ENCODE measurements at regions not wholly inside any gene's neighbourhood (a gene's known extent, or its start where the extent isn't known, plus 50 kb on each side); places are given as distances from the start of the nearest gene placed in this dataset.
"Not testable (repeated sequence)": the region's sequence is repeated elsewhere in the genome, so short reads cannot be mapped to it uniquely, and the experiment has no call there.

DNA sequence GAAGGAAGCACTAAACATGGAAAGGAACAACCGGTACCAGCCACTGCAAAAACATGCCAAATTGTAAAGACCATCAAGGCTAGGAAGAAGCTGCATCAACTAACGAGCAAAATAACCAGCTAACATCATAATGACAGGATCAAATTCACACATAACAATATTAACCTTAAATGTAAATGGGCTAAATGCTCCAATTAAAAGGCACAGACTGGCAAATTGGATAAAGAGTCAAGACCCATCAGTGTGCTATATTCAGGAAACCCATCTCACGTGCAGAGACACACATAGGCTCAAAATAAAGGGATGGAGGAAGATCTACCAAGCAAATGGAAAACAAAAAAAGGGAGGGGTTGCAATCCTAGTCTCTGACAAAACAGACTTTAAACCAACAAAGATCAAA, 126.3 kb upstream of the CAV2 start:
- ATAC-seq = not testable (repeated sequence)

DNA sequence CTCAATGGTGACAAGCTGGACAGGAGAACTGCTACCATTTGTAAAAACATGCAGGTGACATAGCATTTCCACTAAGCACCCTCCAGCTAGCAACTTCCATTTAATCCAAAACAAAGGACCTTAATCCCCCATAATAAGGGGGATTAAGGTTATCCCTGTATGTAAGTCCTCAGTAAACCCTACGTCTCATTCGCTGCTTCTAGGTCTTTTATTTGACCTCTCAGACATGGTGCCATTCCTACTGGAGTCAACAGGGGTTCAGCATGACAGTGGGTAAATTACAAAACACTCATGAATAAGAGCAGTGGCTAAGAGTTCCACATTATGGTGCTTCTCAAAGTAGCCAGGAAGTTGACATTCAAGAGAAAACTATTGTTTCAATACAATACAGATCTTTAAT, 121.8 kb upstream of the CAV2 start:
- no peak for ATAC-seq
- TF ChIP-seq ZNF8 (CRISPR knock-in tag; IDR thresholded peaks at IDR 0.05) (no peak), CREB5 (CRISPR knock-in tag; IDR thresholded peaks at IDR 0.05; ENCODE audit: low read depth) (no peak), CSDC2 (CRISPR knock-in tag; IDR thresholded peaks at IDR 0.05) (no peak), ISL1 (CRISPR knock-in tag; IDR thresholded peaks at IDR 0.05) (no peak), ZFP30 (CRISPR knock-in tag; IDR thresholded peaks at IDR 0.05) (no peak), PPARA (CRISPR knock-in tag; IDR thresholded peaks at IDR 0.05; ENCODE audit: borderline replicate concordance) (no peak), TSHZ2 (CRISPR knock-in tag; IDR thresholded peaks at IDR 0.05) (no peak), ARNTL (CRISPR knock-in tag; IDR thresholded peaks at IDR 0.05; ENCODE audit: borderline replicate concordance, low read depth) (no peak), BACH2 (CRISPR knock-in tag; IDR thresholded peaks at IDR 0.05; ENCODE audit: borderline replicate concordance) (no peak), ZNF70 (CRISPR knock-in tag; IDR thresholded peaks at IDR 0.05) (no peak), RARB (CRISPR knock-in tag; IDR thresholded peaks at IDR 0.05) (no peak), SNAI2 (CRISPR knock-in tag; IDR thresholded peaks at IDR 0.05) (no peak)
- TF ChIP-seq, protein P1, sequence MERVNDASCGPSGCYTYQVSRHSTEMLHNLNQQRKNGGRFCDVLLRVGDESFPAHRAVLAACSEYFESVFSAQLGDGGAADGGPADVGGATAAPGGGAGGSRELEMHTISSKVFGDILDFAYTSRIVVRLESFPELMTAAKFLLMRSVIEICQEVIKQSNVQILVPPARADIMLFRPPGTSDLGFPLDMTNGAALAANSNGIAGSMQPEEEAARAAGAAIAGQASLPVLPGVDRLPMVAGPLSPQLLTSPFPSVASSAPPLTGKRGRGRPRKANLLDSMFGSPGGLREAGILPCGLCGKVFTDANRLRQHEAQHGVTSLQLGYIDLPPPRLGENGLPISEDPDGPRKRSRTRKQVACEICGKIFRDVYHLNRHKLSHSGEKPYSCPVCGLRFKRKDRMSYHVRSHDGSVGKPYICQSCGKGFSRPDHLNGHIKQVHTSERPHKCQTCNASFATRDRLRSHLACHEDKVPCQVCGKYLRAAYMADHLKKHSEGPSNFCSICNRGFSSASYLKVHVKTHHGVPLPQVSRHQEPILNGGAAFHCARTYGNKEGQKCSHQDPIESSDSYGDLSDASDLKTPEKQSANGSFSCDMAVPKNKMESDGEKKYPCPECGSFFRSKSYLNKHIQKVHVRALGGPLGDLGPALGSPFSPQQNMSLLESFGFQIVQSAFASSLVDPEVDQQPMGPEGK (CRISPR knock-in tag; IDR thresholded peaks at IDR 0.05; ENCODE audit: borderline replicate concordance) = no peak

DNA sequence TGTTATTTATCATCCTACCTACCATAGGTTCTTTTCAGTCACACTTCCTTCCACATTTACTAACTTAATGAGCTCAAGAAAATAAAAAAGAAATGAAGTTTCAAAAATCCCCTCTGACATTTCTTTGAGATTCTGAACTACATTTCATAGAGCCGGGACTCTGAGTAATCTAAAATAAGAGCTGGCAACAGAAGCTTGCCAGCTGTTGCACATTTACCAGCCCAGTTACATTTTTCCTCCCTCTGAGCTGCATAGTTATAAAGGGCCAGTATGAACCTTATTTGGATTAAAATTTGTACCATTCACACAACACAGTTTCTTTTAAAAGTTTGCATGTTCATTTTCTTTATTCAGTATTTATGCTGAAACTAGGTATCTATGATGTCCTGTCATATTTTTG, 119.5 kb upstream of the CAV2 start:
- no peak for TF ChIP-seq CREB5 (CRISPR knock-in tag; IDR thresholded peaks at IDR 0.05; ENCODE audit: low read depth)
- TF ChIP-seq ZNF565 (CRISPR knock-in tag; conservative IDR thresholded peaks at IDR 0.05; ENCODE audit: low read depth) = no peak
- no peak for TF ChIP-seq CSDC2 (CRISPR knock-in tag; IDR thresholded peaks at IDR 0.05)
- TF ChIP-seq ZFP30 (CRISPR knock-in tag; IDR thresholded peaks at IDR 0.05) = no peak
- TF ChIP-seq TCF4 (CRISPR knock-in tag; IDR thresholded peaks at IDR 0.05; ENCODE audit: borderline replicate concordance) = no peak
- no peak for TF ChIP-seq CSRNP3 (CRISPR knock-in tag; IDR thresholded peaks at IDR 0.05)
- no peak for TF ChIP-seq RARB (CRISPR knock-in tag; IDR thresholded peaks at IDR 0.05)
- TF ChIP-seq ESRRG (CRISPR knock-in tag; IDR thresholded peaks at IDR 0.05) = no peak
- TF ChIP-seq ZC3H10 (CRISPR knock-in tag; IDR thresholded peaks at IDR 0.05) = no peak
- peak; percentile 94 for ATAC-seq

GRCh38 chr7:116382375-116382774, 117.2 kb upstream of the CAV2 start:
- ATAC-seq = no peak
- no peak for TF ChIP-seq ZC3H10 (CRISPR knock-in tag; IDR thresholded peaks at IDR 0.05)
- TF ChIP-seq ARNTL (CRISPR knock-in tag; IDR thresholded peaks at IDR 0.05; ENCODE audit: borderline replicate concordance, low read depth) = no peak
- no peak for TF ChIP-seq CSRNP3 (CRISPR knock-in tag; IDR thresholded peaks at IDR 0.05)
- no peak for TF ChIP-seq ZNF565 (CRISPR knock-in tag; conservative IDR thresholded peaks at IDR 0.05; ENCODE audit: low read depth)
- no peak for TF ChIP-seq ZNF8 (CRISPR knock-in tag; IDR thresholded peaks at IDR 0.05)
- TF ChIP-seq ESRRG (CRISPR knock-in tag; IDR thresholded peaks at IDR 0.05) = no peak
- TF ChIP-seq, protein P2, sequence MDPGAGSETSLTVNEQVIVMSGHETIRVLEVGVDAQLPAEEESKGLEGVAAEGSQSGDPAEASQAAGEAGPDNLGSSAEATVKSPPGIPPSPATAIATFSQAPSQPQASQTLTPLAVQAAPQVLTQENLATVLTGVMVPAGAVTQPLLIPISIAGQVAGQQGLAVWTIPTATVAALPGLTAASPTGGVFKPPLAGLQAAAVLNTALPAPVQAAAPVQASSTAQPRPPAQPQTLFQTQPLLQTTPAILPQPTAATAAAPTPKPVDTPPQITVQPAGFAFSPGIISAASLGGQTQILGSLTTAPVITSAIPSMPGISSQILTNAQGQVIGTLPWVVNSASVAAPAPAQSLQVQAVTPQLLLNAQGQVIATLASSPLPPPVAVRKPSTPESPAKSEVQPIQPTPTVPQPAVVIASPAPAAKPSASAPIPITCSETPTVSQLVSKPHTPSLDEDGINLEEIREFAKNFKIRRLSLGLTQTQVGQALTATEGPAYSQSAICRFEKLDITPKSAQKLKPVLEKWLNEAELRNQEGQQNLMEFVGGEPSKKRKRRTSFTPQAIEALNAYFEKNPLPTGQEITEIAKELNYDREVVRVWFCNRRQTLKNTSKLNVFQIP (CRISPR knock-in tag; IDR thresholded peaks at IDR 0.05; ENCODE audit: borderline replicate concordance, low read depth) = no peak
- no peak for TF ChIP-seq OSR1 (CRISPR knock-in tag; IDR thresholded peaks at IDR 0.05)
- no peak for TF ChIP-seq TOX (CRISPR knock-in tag; IDR thresholded peaks at IDR 0.05; ENCODE audit: borderline replicate concordance)
- TF ChIP-seq RARB (CRISPR knock-in tag; IDR thresholded peaks at IDR 0.05) = no peak
- no peak for TF ChIP-seq GLIS3 (CRISPR knock-in tag; IDR thresholded peaks at IDR 0.05)

All from SK-N-SH treated with all-trans-retinoic acid at 6 μM for 48 hours (cell line).